ENCODE measurements at regions not wholly inside any gene's neighbourhood (a gene's known extent, or its start where the extent isn't known, plus 50 kb on each side); places are given as distances from the start of the nearest gene placed in this dataset.

- H3K4me1 ChIP-seq (ENCODE audit: control insufficient read depth, insufficient read depth, low read length): no peaks in the 10 kb centered on the region
- no TSS peak for BruUV-seq (replicated peaks)
- ChIA-PET CTCF (no interaction called here), POLR2A (no interaction called here)
- no peaks in the 10 kb centered on the region for H3K9me3 ChIP-seq (ENCODE audit: control insufficient read depth, insufficient read depth, low read depth, low read length)
- no peak for TF ChIP-seq POLR2AphosphoS5 (IDR thresholded peaks at IDR 0.05; ENCODE audit: low read depth, low read length)
- no peak for TF ChIP-seq REST (IDR thresholded peaks at IDR 0.05; ENCODE audit: insufficient read depth in 1 of 2, low read depth in 2 of 2, low read length in 1 of 2)
- no peak for TF ChIP-seq SIN3A (IDR thresholded peaks at IDR 0.05; ENCODE audit: borderline replicate concordance, insufficient read depth, low read depth, low read length)
- TF ChIP-seq TCF7L2 (IDR thresholded peaks at IDR 0.05; ENCODE audit: low read depth, low read length): no peak
- TF ChIP-seq CTCF (IDR thresholded peaks at IDR 0.05): no peak
- no peak for DNase-seq (ENCODE audit: low read depth, low spot score)
- no peaks in the 10 kb centered on the region for H3K36me3 ChIP-seq (ENCODE audit: control insufficient read depth, insufficient read depth, low read length)
- intact Hi-C loops (cut with micrococcal nuclease; ENCODE audit: unreplicated experiment): no loop called here
- no peak overlapping the region for H3K27ac ChIP-seq (ENCODE audit: low read length)
- in situ Hi-C loops (cut with HindIII; ENCODE audit: low pct_unique_long_range_greater_than_20kb, low sequenced_read_pairs): no loop called here
- H3K4me3 ChIP-seq (ENCODE audit: low read depth in 2 of 2, low read length in 2 of 2): no peak overlapping the region
- ATAC-seq: no peak
- H3K27me3 ChIP-seq (ENCODE audit: control insufficient read depth, insufficient read depth, low read length): no peaks in the 10 kb centered on the region
Observed at GRCh38 chr9:135290086-135290485, 189.5 kb upstream of the PPP1R26 start.

GRCh38 chr9:135290566-135290965 is 189.0 kb upstream of the PPP1R26 start:
- TF ChIP-seq SIN3A (IDR thresholded peaks at IDR 0.05; ENCODE audit: borderline replicate concordance, insufficient read depth, low read depth, low read length): no peak
- no peak overlapping the region for H3K4me3 ChIP-seq (ENCODE audit: low read depth in 2 of 2, low read length in 2 of 2)
- intact Hi-C loops (cut with micrococcal nuclease; ENCODE audit: unreplicated experiment): no loop called here
- DNase-seq (ENCODE audit: low read depth, low spot score) (no peak), ATAC-seq (no peak)
- H3K9me3 ChIP-seq (ENCODE audit: control insufficient read depth, insufficient read depth, low read depth, low read length): no peaks in the 10 kb centered on the region
- ChIA-PET POLR2A (no interaction called here), CTCF (no interaction called here)
- no peaks in the 10 kb centered on the region for H3K27me3 ChIP-seq (ENCODE audit: control insufficient read depth, insufficient read depth, low read length)
- in situ Hi-C loops (cut with HindIII; ENCODE audit: low pct_unique_long_range_greater_than_20kb, low sequenced_read_pairs): no loop called here
- no peak overlapping the region for H3K27ac ChIP-seq (ENCODE audit: low read length)
- no TSS peak for BruUV-seq (replicated peaks)
- no peaks in the 10 kb centered on the region for H3K4me1 ChIP-seq (ENCODE audit: control insufficient read depth, insufficient read depth, low read length)
- no peaks in the 10 kb centered on the region for H3K36me3 ChIP-seq (ENCODE audit: control insufficient read depth, insufficient read depth, low read length)

- no peak overlapping the region for H3K27ac ChIP-seq (ENCODE audit: low read length)
- no TSS peak for BruUV-seq (replicated peaks)
- ATAC-seq (no peak), DNase-seq (ENCODE audit: low read depth, low spot score) (no peak)
- CTCF ChIA-PET: no interaction called here
- no peaks in the 10 kb centered on the region for H3K36me3 ChIP-seq (ENCODE audit: control insufficient read depth, insufficient read depth, low read length)
- POLR2A ChIA-PET: no interaction called here
- in situ Hi-C loops (cut with HindIII; ENCODE audit: low pct_unique_long_range_greater_than_20kb, low sequenced_read_pairs): no loop called here
- H3K27me3 ChIP-seq (ENCODE audit: control insufficient read depth, insufficient read depth, low read length): no peaks in the 10 kb centered on the region; the same call in 1 of the 2 replicates
- no peaks in the 10 kb centered on the region for H3K9me3 ChIP-seq (ENCODE audit: control insufficient read depth, insufficient read depth, low read depth, low read length)
- TF ChIP-seq POLR2AphosphoS5 (IDR thresholded peaks at IDR 0.05; ENCODE audit: low read depth, low read length) (no peak), CTCF (IDR thresholded peaks at IDR 0.05) (no peak)
- no peak overlapping the region for H3K4me3 ChIP-seq (ENCODE audit: low read depth in 2 of 2, low read length in 2 of 2)
- intact Hi-C loops (cut with micrococcal nuclease; ENCODE audit: unreplicated experiment): no loop called here
- no peaks in the 10 kb centered on the region for H3K4me1 ChIP-seq (ENCODE audit: control insufficient read depth, insufficient read depth, low read length)
Observed at GRCh38 chr9:135291165-135291564, 188.4 kb upstream of the PPP1R26 start.
